PC-3 (cell line): ENCODE measurements at regions not wholly inside any gene's neighbourhood (a gene's known extent, or its start where the extent isn't known, plus 50 kb on each side); places are given as distances from the start of the nearest gene placed in this dataset.

Experiments
- ATAC-seq: fragments of 200-7000 bp; cut with Tn5 transposase; 2 replicates; pipeline ENCODE4 v1.9.1; 2020; ENCODE audit warnings: mild to moderate bottlenecking, moderate library complexity
- BruUV-seq: library from RNA; stranded (reverse); fragments of 400-500 nt; replicated peaks from 2 replicates; lab custom pipeline; 2021; lab: Mats Ljungman, UMichigan
- CTCF ChIA-PET: fragments of 300-600 bp; sonication (Branson Sonifier 250); formaldehyde crosslinking; loops from one replicate; lab custom pipeline; 2022; ENCODE audit warnings: antibody characterized with exemption; lab: Charles Lee
- POLR2A ChIA-PET: fragments of 300-600 bp; sonication (Branson Sonifier 250); formaldehyde crosslinking; loops from one replicate; lab custom pipeline; 2022; ENCODE audit warnings: antibody characterized with exemption; ENCODE audit not compliant: unreplicated experiment; lab: Charles Lee
- DNase-seq: peaks from one replicate; pipeline ENCODE4 v3.0.0-alpha.2; 2015
- H2AFZ ChIP-seq: fragments of 300-600 bp; sonication (generic); 2 replicates; pipeline ENCODE4 v1.6.0; 2016; ENCODE audit warnings: antibody characterized with exemption, low read length
- H3F3A ChIP-seq: fragments of 300-600 bp; sonication (generic); one replicate; pipeline ENCODE4 v1.6.0; 2017; ENCODE audit warnings: antibody characterized with exemption, low read length, control low read depth, mild to moderate bottlenecking; ENCODE audit not compliant: unreplicated experiment
- H3K27ac ChIP-seq: fragments of 300-600 bp; sonication (generic); 2 replicates; pipeline ENCODE4 v1.5.1; 2016; ENCODE audit warnings: mild to moderate bottlenecking, low read length
- H3K27me3 ChIP-seq: fragments of 300-600 bp; sonication (generic); 2 replicates; pipeline ENCODE4 v1.6.1; 2016; ENCODE audit warnings: low read length, mixed read lengths
- H3K36me3 ChIP-seq: fragments of 300-600 bp; sonication (generic); 2 replicates; pipeline ENCODE4 v1.6.1; 2016; ENCODE audit warnings: low read depth, mixed run types, low read length, mixed read lengths
- H3K4me1 ChIP-seq: fragments of 300-600 bp; sonication (generic); 2 replicates; pipeline ENCODE4 v1.5.1; 2016; ENCODE audit warnings: low read length; ENCODE audit not compliant: insufficient read depth
- H3K4me2 ChIP-seq: fragments of 300-600 bp; sonication (generic); 2 replicates; pipeline ENCODE4 v1.6.0; 2016; ENCODE audit warnings: low read length
- H3K4me3 ChIP-seq: fragments of 300-600 bp; sonication (generic); 2 replicates; pipeline ENCODE4 v1.5.1; 2016; ENCODE audit warnings: mild to moderate bottlenecking, low read length, mixed read lengths
- H3K79me2 ChIP-seq: fragments of 300-600 bp; sonication (generic); 2 replicates; pipeline ENCODE4 v1.6.1; 2017; ENCODE audit warnings: low read length, mixed read lengths
- H3K9ac ChIP-seq: fragments of 300-600 bp; sonication (generic); 2 replicates; pipeline ENCODE4 v1.6.0; 2016; ENCODE audit warnings: mild to moderate bottlenecking, low read length
- H3K9me2 ChIP-seq: fragments of 300-600 bp; sonication (generic); replicated peaks from 2 replicates; pipeline ENCODE4 v1.6.1; 2016; ENCODE audit warnings: mixed run types, low read length, mixed read lengths
- H3K9me3 ChIP-seq: fragments of 300-600 bp; sonication (generic); 2 replicates; pipeline ENCODE4 v1.6.1; 2016; ENCODE audit warnings: low read length, mixed read lengths
- H4K20me1 ChIP-seq: fragments of 300-600 bp; sonication (generic); 2 replicates; pipeline ENCODE4 v1.6.1; 2016; ENCODE audit warnings: low read length, mixed read lengths
- EZH2 ChIP-seq: fragments of 300-600 bp; sonication (generic); IDR thresholded peaks from one replicate; pipeline ENCODE4 v1.6.1; 2017; ENCODE audit warnings: antibody characterized with exemption, mild to moderate bottlenecking, low read length; ENCODE audit not compliant: unreplicated experiment
- EZH2phosphoT487 ChIP-seq: fragments of 300-600 bp; sonication (generic); IDR thresholded peaks from 2 replicates; pipeline ENCODE4 v1.6.1; 2018; ENCODE audit warnings: mild to moderate bottlenecking, antibody characterized with exemption, low read length, borderline replicate concordance
- intact Hi-C: fragments of 100-400 bp; cut with micrococcal nuclease; formaldehyde crosslinking; loops from 2 replicates; pipeline ENCODE4 v1.9.0; 2023
- TF ChIP-seq, protein P1 (sequence below): fragments of 300-600 bp; sonication (generic); conservative IDR thresholded peaks from 2 replicates; pipeline ENCODE4 v1.5.1; 2017; ENCODE audit warnings: antibody characterized with exemption, low read depth, mild to moderate bottlenecking, low read length

DNA sequence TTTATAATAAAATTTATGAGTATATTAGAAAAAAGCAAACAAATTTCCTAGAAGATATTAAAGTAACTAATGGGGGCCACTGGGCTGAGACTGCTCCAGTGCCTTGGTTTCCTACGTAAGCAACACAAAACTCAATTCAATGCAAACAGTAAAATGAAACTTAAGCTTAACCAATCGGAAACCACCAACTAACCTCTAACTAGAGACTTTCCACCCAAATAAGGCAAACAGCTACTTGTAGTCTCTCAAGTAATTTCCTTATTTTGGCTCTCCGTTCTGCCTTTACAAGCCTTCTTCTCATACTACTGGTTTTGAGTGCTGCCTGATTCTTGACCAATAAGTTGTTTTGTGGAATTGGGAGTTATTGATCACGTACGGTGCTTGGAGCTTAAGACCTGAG is 167.3 kb upstream of the VEGFC start:
- TF ChIP-seq EZH2phosphoT487 (no peak), EZH2 (no peak)
- TF ChIP-seq, protein P1, sequence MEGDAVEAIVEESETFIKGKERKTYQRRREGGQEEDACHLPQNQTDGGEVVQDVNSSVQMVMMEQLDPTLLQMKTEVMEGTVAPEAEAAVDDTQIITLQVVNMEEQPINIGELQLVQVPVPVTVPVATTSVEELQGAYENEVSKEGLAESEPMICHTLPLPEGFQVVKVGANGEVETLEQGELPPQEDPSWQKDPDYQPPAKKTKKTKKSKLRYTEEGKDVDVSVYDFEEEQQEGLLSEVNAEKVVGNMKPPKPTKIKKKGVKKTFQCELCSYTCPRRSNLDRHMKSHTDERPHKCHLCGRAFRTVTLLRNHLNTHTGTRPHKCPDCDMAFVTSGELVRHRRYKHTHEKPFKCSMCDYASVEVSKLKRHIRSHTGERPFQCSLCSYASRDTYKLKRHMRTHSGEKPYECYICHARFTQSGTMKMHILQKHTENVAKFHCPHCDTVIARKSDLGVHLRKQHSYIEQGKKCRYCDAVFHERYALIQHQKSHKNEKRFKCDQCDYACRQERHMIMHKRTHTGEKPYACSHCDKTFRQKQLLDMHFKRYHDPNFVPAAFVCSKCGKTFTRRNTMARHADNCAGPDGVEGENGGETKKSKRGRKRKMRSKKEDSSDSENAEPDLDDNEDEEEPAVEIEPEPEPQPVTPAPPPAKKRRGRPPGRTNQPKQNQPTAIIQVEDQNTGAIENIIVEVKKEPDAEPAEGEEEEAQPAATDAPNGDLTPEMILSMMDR = no peak
- no peaks in the 10 kb centered on the region; the same call in 1 of the 2 replicates for H3K4me1 ChIP-seq
- ChIA-PET POLR2A (no interaction called here), CTCF (no interaction called here)
- H3K9me2 ChIP-seq = no peaks in the 10 kb centered on the region
- no peaks in the 10 kb centered on the region for H4K20me1 ChIP-seq
- no peaks in the 10 kb centered on the region for H3K27me3 ChIP-seq
- DNase-seq (no peak), ATAC-seq (no peak)
- H3K36me3 ChIP-seq = no peaks in the 10 kb centered on the region; the same call in 1 of the 2 replicates
- no peak overlapping the region for H3K9ac ChIP-seq
- H3K4me2 ChIP-seq = no peak overlapping the region
- intact Hi-C loops = no loop called here
- H3F3A ChIP-seq = no peaks in the 10 kb centered on the region
- no peaks in the 10 kb centered on the region for H3K79me2 ChIP-seq
- no peaks in the 10 kb centered on the region for H3K9me3 ChIP-seq
- 0 out of 2 replicates have a peak overlapping the region, but pooled peaks have one; percentile 50 for H2AFZ ChIP-seq
- no peak overlapping the region for H3K27ac ChIP-seq
- no TSS peak for BruUV-seq
- H3K4me3 ChIP-seq = no peak overlapping the region

DNA sequence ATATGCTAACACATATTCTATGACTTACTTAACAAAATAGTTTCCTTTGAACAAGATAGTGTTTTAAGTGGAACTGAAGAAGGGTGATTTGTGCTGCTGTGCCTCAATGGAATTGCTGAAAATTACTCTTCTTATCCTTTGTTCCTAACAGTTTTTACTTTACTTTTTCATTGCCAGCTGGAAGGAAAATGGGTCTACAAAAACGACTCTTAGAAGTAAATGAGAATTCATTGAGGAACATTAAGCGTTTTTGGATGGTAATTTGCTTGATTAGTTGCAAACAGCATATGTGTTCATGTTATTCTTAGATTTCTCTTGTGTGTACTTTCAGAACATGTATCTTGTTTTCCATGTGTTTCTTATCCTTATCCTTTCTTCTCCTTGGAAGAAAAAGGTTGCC is 170.4 kb upstream of the VEGFC start:
- Histone ChIP-seq H3K4me3 (no peak overlapping the region), H3K4me1 (no peaks in the 10 kb centered on the region; the same call in 1 of the 2 replicates), H4K20me1 (no peaks in the 10 kb centered on the region), H3K36me3 (no peaks in the 10 kb centered on the region), H3K79me2 (no peaks in the 10 kb centered on the region), H2AFZ (no peak overlapping the region), H3K9me2 (no peaks in the 10 kb centered on the region), H3F3A (no peaks in the 10 kb centered on the region), H3K4me2 (no peak overlapping the region), H3K9me3 (no peaks in the 10 kb centered on the region), H3K9ac (no peak overlapping the region), H3K27ac (no peak overlapping the region), H3K27me3 (no peaks in the 10 kb centered on the region)
- ChIA-PET POLR2A (no interaction called here), CTCF (no interaction called here)
- no TSS peak for BruUV-seq
- ATAC-seq (no peak), DNase-seq (no peak)
- intact Hi-C loops = no loop called here
- TF ChIP-seq EZH2phosphoT487 (no peak), EZH2 (no peak)
- TF ChIP-seq, protein P1 = no peak

DNA sequence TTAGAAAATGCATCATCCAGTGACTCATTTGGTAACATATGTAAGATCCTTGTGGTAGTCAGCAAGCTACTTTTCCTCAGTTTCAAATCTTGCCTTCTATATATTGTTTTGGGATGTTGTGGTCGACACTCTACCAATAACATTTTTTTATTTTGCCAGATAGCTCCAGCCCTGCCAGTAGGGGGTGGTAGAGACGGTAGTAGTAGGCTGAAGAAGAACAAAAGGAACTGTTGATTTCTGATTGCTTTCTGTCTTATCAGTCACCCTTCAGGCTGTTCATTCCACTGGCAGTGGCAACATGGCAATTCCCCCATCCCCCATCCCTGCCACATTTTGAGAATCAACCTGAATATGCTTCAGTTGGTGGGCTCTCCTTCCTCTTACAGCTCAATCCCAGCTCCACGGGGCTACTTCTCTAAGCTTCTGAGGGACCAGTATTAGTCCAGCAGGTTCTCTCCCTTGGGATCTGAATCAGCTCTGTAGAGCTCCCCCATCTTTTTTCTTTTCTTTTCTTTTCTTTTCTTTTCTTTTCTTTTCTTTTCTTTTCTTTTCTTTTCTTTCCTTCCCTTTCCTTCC is 171.5 kb upstream of the VEGFC start:
- Histone ChIP-seq H3K4me1 (no peaks in the 10 kb centered on the region; the same call in 1 of the 2 replicates), H3K9me3 (no peaks in the 10 kb centered on the region), H3K36me3 (no peaks in the 10 kb centered on the region), H3K27me3 (no peaks in the 10 kb centered on the region), H3K79me2 (no peaks in the 10 kb centered on the region), H3K27ac (no peak overlapping the region), H3K9me2 (no peaks in the 10 kb centered on the region), H4K20me1 (no peaks in the 10 kb centered on the region), H3K4me2 (0 out of 2 replicates have a peak overlapping the region, but pooled peaks have one; percentile 13), H3K4me3 (no peak overlapping the region), H2AFZ (peak overlapping the region; percentile 21; the same call in 1 of the 2 replicates), H3K9ac (no peak overlapping the region), H3F3A (no peaks in the 10 kb centered on the region)
- peak; percentile 46 for DNase-seq
- no TSS peak for BruUV-seq
- CTCF ChIA-PET = no interaction called here
- ATAC-seq = no peak
- POLR2A ChIA-PET = no interaction called here
- intact Hi-C loops = no loop called here
- TF ChIP-seq EZH2phosphoT487 = no peak
- TF ChIP-seq EZH2 = no peak
- TF ChIP-seq, protein P1 = peak; percentile 65
